Coronary artery (tissue), 2 donors: ENCODE measurements at regions not wholly inside any gene's neighbourhood (a gene's known extent, or its start where the extent isn't known, plus 50 kb on each side); places are given as distances from the start of the nearest gene placed in this dataset.

ENCODE experiments used
- DNase-seq: peaks from one replicate; pipeline ENCODE4 v3.0.0-alpha.2; 2017; ENCODE audit warnings: low spot score
- H3K27ac ChIP-seq, 2 donors: fragments of 200-600 bp; sonication (generic); one replicate each; pipeline ENCODE4 v1.5.1; 2016 to 2019
- H3K4me3 ChIP-seq: fragments of 200-600 bp; sonication (generic); 2 replicates; pipeline ENCODE4 v1.5.1; 2016; ENCODE audit warnings: mild to moderate bottlenecking, moderate library complexity
- TF ChIP-seq, protein P1 (sequence below): fragments of 200-600 bp; sonication (generic); IDR thresholded peaks from one replicate; pipeline ENCODE4 v1.5.1; 2019; ENCODE audit warnings: antibody characterized with exemption

DNA sequence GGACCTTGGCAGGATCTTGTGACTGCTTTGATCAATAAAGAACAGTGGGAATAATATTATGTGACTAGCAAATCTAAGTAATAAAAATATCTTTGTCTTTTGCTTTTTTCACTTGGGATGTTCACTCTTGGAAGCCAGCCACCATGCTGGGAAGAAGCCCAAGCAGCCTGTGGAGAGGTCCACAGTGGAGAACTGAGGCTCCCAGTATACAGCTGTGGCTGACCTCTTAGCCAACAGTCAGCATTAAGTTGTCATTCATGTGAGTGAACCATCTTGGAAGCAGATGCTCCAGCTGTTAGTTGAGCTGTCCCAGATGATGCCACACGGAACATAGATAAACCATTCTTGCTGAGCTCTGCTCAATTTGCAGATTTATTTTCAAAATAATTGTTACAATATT lies 160.0 kb downstream of the OSR1 start:
- Histone ChIP-seq H3K27ac (no peak overlapping the region), H3K4me3 (no peak overlapping the region)
- TF ChIP-seq, protein P1, sequence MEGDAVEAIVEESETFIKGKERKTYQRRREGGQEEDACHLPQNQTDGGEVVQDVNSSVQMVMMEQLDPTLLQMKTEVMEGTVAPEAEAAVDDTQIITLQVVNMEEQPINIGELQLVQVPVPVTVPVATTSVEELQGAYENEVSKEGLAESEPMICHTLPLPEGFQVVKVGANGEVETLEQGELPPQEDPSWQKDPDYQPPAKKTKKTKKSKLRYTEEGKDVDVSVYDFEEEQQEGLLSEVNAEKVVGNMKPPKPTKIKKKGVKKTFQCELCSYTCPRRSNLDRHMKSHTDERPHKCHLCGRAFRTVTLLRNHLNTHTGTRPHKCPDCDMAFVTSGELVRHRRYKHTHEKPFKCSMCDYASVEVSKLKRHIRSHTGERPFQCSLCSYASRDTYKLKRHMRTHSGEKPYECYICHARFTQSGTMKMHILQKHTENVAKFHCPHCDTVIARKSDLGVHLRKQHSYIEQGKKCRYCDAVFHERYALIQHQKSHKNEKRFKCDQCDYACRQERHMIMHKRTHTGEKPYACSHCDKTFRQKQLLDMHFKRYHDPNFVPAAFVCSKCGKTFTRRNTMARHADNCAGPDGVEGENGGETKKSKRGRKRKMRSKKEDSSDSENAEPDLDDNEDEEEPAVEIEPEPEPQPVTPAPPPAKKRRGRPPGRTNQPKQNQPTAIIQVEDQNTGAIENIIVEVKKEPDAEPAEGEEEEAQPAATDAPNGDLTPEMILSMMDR: no peak
- DNase-seq: no peak

DNA sequence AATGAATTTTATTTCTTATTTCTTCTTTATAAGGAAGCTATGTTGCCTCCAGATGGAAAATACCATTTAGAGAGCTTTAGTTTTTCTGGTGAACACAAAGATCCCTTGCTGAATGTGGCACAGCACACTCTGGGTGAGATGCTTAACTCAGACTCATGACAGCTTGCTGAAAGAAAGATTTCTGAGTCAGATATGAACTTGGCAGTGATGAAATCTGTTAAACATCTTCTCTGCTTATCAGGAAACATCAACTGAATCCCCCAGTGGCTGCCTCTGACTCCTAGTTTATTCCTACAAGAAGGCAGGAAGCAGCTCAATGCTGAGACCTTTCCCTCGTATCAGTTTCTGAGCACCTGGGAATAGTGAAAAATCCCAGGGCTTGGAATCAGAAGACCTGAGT lies 162.8 kb downstream of the OSR1 start:
- Histone ChIP-seq H3K4me3 (no peak overlapping the region), H3K27ac (no peak overlapping the region)
- DNase-seq: no peak
- TF ChIP-seq, protein P1: no peak

DNA sequence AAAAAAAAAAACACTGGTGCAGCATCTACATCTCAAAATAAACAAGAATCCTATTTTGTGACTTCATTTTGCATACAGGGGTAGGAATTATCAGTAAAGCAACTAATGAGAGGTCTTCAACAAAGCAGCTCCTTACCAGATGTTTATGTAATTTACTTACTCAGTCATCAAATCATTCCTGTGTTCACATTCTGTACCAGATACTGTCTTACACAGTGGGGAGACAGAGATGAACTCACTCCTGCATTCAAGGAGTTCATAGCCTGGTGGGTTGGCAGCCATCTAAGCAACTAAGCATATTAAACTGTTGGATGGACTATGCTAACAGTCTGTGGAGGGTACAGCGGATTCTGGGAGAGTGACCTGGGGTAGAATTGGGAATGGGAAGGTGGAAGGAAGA lies 169.0 kb downstream of the OSR1 start:
- TF ChIP-seq, protein P1: no peak
- Histone ChIP-seq H3K4me3 (no peak overlapping the region), H3K27ac (no peak overlapping the region)
- no peak for DNase-seq

DNA sequence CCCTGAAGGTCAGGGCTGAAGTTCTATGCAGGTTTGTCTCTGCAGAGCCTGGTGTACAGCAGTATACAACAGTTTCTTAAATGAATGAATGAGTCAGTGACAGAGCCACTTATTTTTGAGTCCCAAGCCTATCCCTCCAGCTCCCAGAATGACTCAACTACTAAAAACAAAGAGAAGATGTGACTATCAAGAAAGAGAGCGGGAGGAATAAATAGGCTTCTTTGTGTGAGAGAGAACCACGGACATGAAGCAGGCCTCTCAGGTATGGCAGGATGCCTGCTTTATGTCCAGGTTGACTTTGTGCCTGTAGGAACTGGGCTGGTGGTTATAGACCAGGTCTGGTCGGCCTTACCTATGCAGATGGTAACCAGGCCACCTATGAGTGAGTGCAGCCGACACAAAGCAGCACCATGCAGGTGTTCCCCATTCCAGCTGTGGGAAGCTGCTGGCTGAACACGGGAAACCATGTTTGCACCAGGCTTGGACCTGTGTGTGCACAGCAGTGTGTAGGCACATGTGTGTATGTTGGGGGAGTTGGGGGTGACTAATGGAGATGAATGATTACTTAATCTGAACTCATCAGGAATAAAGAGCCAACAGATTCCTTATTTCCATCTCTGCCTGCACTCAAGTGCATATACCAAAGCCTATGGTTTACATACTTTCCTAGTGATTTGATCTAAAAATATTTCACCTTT lies 171.0 kb downstream of the OSR1 start:
- H3K27ac ChIP-seq: no peak overlapping the region
- H3K4me3 ChIP-seq: no peak overlapping the region
- TF ChIP-seq, protein P1: no peak
- DNase-seq: no peak

DNA sequence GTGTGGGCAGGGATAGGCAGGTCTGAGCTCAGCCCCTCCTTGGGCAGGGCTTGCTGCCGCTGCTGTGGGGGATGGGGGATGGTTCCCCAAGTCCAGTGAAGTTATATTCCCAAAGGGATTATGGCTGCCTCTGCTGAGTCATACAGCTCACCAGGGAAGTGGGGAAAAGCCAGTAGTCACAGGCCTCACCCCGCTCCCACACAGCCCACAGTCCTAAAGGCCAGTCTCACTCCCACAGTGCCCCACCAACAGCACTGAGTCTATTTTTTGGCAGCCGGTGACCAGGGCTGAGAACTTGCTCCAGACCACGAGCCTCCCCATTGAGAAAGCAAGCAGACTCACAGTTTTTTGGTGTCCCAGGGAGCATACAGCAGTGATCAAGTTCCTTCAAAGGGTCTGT lies 173.3 kb downstream of the OSR1 start:
- no peak for DNase-seq
- TF ChIP-seq, protein P1: no peak
- H3K4me3 ChIP-seq: no peak overlapping the region
- no peak overlapping the region for H3K27ac ChIP-seq

DNA sequence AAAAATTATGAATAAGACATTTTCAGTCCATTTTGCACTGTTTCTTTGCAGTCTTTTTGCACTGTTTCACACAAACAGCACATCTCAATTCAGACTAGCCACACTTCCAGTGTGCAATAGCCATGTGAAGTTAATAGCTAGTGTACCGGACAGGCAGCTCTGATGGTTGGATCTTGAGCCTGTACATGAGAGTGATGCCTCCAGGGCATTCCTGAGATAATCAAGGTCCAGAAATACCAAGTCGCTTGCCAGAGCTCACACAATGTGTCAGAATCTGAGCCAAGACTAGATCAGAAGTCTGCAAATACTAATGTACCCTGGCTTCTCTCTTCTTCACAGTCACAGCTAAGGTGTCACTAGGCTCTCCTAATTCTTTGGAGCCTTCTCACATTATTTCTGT lies 180.2 kb downstream of the OSR1 start:
- no peak for DNase-seq
- no peak overlapping the region for H3K27ac ChIP-seq
- TF ChIP-seq, protein P1: no peak
- H3K4me3 ChIP-seq: no peak overlapping the region

DNA sequence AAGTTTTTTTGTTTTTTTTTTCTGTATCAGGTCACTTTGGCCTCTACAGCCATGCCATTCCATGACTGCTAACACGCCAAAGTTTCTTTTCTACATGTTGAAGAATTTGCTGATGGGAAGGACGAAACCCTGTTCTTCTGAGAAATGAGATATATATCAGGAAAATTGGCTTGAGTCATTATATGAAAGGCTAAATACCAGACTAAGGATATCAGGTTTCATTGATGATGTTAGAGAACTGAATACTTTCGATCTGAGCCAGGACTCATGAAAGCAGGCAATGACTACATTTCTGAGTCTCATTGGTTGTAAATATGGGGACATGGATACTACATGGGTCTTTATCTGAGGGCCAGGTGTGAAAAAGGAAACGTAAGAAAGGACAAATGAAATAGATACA lies 181.4 kb downstream of the OSR1 start:
- no peak overlapping the region for H3K27ac ChIP-seq
- no peak overlapping the region for H3K4me3 ChIP-seq
- TF ChIP-seq, protein P1: no peak
- no peak for DNase-seq
